ENCODE measurements at regions not wholly inside any gene's neighbourhood (a gene's known extent, or its start where the extent isn't known, plus 50 kb on each side); places are given as distances from the start of the nearest gene placed in this dataset.

DNA sequence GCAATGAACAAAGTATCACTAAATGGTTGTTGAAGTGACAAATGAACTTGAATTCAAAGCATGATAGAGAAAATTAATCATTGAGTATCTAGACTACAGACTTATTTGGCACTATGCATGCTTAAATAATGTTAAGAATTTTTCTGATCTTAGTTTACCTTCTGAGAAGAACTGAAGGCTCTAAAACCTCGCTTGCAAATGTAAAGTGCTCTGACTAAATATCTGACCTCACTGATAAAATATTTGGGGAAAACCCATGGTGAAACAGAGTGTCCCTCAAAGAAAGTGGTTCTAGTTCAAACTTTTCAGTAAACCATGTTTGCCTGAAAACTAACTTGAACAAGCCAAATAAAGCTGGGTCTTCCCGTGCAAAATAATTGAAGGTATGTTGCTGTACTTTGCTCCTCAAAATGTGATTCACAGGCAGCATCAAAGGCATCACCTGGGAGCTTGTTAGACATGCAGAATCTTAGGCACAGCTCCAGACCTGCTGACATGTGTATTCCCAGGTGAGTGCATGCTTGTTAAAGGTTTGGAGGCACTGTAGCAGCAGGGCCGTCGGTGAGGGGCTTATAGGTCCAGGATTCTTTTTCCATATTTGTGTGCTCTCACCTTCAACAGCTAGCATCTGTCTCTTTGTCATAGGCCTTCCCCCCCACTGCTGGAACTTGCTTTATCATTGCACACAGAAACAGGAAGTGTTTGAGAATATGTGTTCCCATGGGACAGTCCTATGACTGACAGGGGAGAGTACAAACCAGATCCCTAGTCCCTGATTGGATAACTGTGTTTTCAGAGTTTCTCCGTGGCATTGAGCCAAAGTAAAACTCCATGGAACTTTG is 524.2 kb upstream of the LMCD1 start:
- Histone ChIP-seq H3K27ac (ENCODE audit: low read depth in 1 of 2, low read length in 1 of 2) (no peak overlapping the region), H3K36me3 (ENCODE audit: control insufficient read depth in 4 of 4, insufficient read depth in 4 of 4, low read length in 4 of 4) (no peaks in the 10 kb centered on the region), H3K9ac (ENCODE audit: insufficient read depth in 1 of 2, low read length in 2 of 2) (no peak overlapping the region), H3K4me3 (no peak overlapping the region), H3K27me3 (ENCODE audit: control insufficient read depth in 3 of 3, insufficient read depth in 3 of 3, low read length in 2 of 3) (no peaks in the 10 kb centered on the region), H3K9me3 (ENCODE audit: control insufficient read depth in 4 of 4, insufficient read depth in 3 of 4, low read length in 3 of 4) (peaks cover 0 to 2% (median 0%) of the 10 kb centered on the region in 4 donors), H3K4me1 (ENCODE audit: control insufficient read depth in 5 of 5, insufficient read depth in 5 of 5, low read length in 5 of 5) (no peaks in the 10 kb centered on the region)
- no peak for TF ChIP-seq CTCF (IDR thresholded peaks at IDR 0.05; ENCODE audit: control extremely low read depth, extremely low read depth)
- 60 to 75% methylated on average over 5 of the region's 5 CpGs for WGBS, 2 donors
- DNase-seq (peak in 2 of 3 donors; percentile 16 to 40), ATAC-seq (ENCODE audit: insufficient read depth, low FRiP score) (peak; percentile 32)

GRCh38 chr3:7978087-7978422 is 523.6 kb upstream of the LMCD1 start:
- DNase-seq: no peak
- TF ChIP-seq CTCF (IDR thresholded peaks at IDR 0.05; ENCODE audit: control extremely low read depth, extremely low read depth): no peak
- peaks cover 0 to 2% (median 0%) of the 10 kb centered on the region in 4 donors for H3K9me3 ChIP-seq (ENCODE audit: control insufficient read depth in 4 of 4, insufficient read depth in 3 of 4, low read length in 3 of 4)
- ATAC-seq (ENCODE audit: insufficient read depth, low FRiP score): no peak
- no peak overlapping the region for H3K27ac ChIP-seq (ENCODE audit: low read depth in 1 of 2, low read length in 1 of 2)
- no peaks in the 10 kb centered on the region for H3K4me1 ChIP-seq (ENCODE audit: control insufficient read depth in 5 of 5, insufficient read depth in 5 of 5, low read length in 5 of 5)
- 68 to 83% methylated on average over 6 of the region's 6 CpGs for WGBS, 2 donors
- no peak overlapping the region for H3K4me3 ChIP-seq
- no peaks in the 10 kb centered on the region for H3K27me3 ChIP-seq (ENCODE audit: control insufficient read depth in 3 of 3, insufficient read depth in 3 of 3, low read length in 2 of 3)
- no peaks in the 10 kb centered on the region for H3K36me3 ChIP-seq (ENCODE audit: control insufficient read depth in 4 of 4, insufficient read depth in 4 of 4, low read length in 4 of 4)
- H3K9ac ChIP-seq (ENCODE audit: insufficient read depth in 1 of 2, low read length in 2 of 2): no peak overlapping the region

- no peak for ATAC-seq (ENCODE audit: insufficient read depth, low FRiP score)
- H3K4me3 ChIP-seq: no peak overlapping the region
These were observed 519.5 kb upstream of the LMCD1 start for GRCh38 chr3:7982126-7982525.

More at GRCh38 chr3:7982126-7982525, 519.5 kb upstream of the LMCD1 start:
- H3K27ac ChIP-seq (ENCODE audit: low read depth in 1 of 2, low read length in 1 of 2): no peak overlapping the region
- H3K9me3 ChIP-seq (ENCODE audit: control insufficient read depth in 4 of 4, insufficient read depth in 3 of 4, low read length in 3 of 4): peaks cover 0 to 2% (median 0%) of the 10 kb centered on the region in 4 donors
- TF ChIP-seq CTCF (IDR thresholded peaks at IDR 0.05; ENCODE audit: control extremely low read depth, extremely low read depth): no peak
- no peaks in the 10 kb centered on the region for H3K27me3 ChIP-seq (ENCODE audit: control insufficient read depth in 3 of 3, insufficient read depth in 3 of 3, low read length in 2 of 3)
- no peaks in the 10 kb centered on the region for H3K36me3 ChIP-seq (ENCODE audit: control insufficient read depth in 4 of 4, insufficient read depth in 4 of 4, low read length in 4 of 4)
- no peak for DNase-seq
- no peaks in the 10 kb centered on the region for H3K4me1 ChIP-seq (ENCODE audit: control insufficient read depth in 5 of 5, insufficient read depth in 5 of 5, low read length in 5 of 5)
- H3K9ac ChIP-seq (ENCODE audit: insufficient read depth in 1 of 2, low read length in 2 of 2): no peak overlapping the region

Measured in lung (tissue), 11 donors.